ENCODE measurements at regions not wholly inside any gene's neighbourhood (a gene's known extent, or its start where the extent isn't known, plus 50 kb on each side); places are given as distances from the start of the nearest gene placed in this dataset.

DNA sequence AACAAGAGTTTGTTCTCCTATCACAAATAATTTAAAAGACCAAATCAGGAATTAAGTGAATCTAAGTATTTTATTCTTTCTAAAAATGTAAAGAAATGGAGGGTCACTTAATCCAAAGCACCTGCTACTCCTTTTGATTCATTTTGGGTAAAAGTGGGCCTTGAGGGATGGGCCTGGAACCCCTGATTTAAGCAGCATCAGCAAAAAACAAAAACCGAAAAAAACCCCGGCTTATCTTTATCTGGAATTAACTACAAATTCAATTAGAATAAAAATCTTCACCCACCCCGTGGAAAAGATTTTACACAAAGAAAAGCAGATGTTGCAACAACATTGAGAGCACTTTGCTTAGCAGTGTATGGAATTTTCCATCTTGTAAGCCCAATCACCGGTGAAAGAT is 1018.2 kb downstream of the MCTP2 start:
- H2BK15ac ChIP-seq (replicated peaks; ENCODE audit: low read depth), result no peak overlapping the region
- no CpG with 5 or more reads among the region's 4 CpGs for WGBS (ENCODE audit: extremely low coverage, insufficient coverage, low lambda C conversion rate)

GRCh38 chr15:95252404-95252803 is 1021.0 kb downstream of the MCTP2 start:
- no peak overlapping the region for H3K27ac ChIP-seq (ENCODE audit: low read depth, low read length)
- no peaks in the 10 kb centered on the region for H3K79me1 ChIP-seq (ENCODE audit: low read length)
- H3K18ac ChIP-seq (ENCODE audit: low read length), result no peak overlapping the region
- no peak overlapping the region for H2BK120ac ChIP-seq (ENCODE audit: low read depth, low read length)
- no peak overlapping the region for H4K5ac ChIP-seq (ENCODE audit: low read length)
- H3K27me3 ChIP-seq (ENCODE audit: insufficient read depth, low read length, poor library complexity), result no peaks in the 10 kb centered on the region
- H3K23ac ChIP-seq (ENCODE audit: low read length), result no peak overlapping the region
- H3K36me3 ChIP-seq (ENCODE audit: control insufficient read depth, insufficient read depth, low read length), result no peaks in the 10 kb centered on the region
- H3K79me2 ChIP-seq (ENCODE audit: control insufficient read depth, insufficient read depth, low read length), result no peaks in the 10 kb centered on the region
- no peak overlapping the region for H3K4me2 ChIP-seq (ENCODE audit: low read length)
- no CpG with 5 or more reads among the region's 1 CpG for WGBS (ENCODE audit: extremely low coverage, insufficient coverage, low lambda C conversion rate)
- no peak overlapping the region for H2BK15ac ChIP-seq (replicated peaks; ENCODE audit: low read depth)
- H3K56ac ChIP-seq (ENCODE audit: low read length), result no peak overlapping the region
- no peak overlapping the region for H2AK5ac ChIP-seq (ENCODE audit: low read length)
- no peak overlapping the region for H3K4ac ChIP-seq (ENCODE audit: low read depth, low read length)
- no peak for DNase-seq
- no peaks in the 10 kb centered on the region for H3K4me1 ChIP-seq (ENCODE audit: control insufficient read depth, low read depth, low read length)
- H2BK5ac ChIP-seq (ENCODE audit: low read length), result no peak overlapping the region
- H3K9ac ChIP-seq (ENCODE audit: low read length), result no peak overlapping the region
- H3K4me3 ChIP-seq (ENCODE audit: low read length), result no peak overlapping the region
- no peak overlapping the region for H4K8ac ChIP-seq (ENCODE audit: low read depth, low read length)

More for the DNA sequence above, 1018.2 kb downstream of the MCTP2 start:
- H3K27ac ChIP-seq (ENCODE audit: low read depth, low read length), result no peak overlapping the region
- H4K8ac ChIP-seq (ENCODE audit: low read depth, low read length), result no peak overlapping the region
- H3K23ac ChIP-seq (ENCODE audit: low read length), result no peak overlapping the region
- H3K27me3 ChIP-seq (ENCODE audit: insufficient read depth, low read length, poor library complexity), result no peaks in the 10 kb centered on the region
- no peaks in the 10 kb centered on the region for H3K79me1 ChIP-seq (ENCODE audit: low read length)
- H3K4me3 ChIP-seq (ENCODE audit: low read length), result no peak overlapping the region
- no peak overlapping the region for H3K18ac ChIP-seq (ENCODE audit: low read length)
- no peak overlapping the region for H2AK5ac ChIP-seq (ENCODE audit: low read length)
- no peak overlapping the region for H3K4me2 ChIP-seq (ENCODE audit: low read length)
- no peak overlapping the region for H3K4ac ChIP-seq (ENCODE audit: low read depth, low read length)
- H3K4me1 ChIP-seq (ENCODE audit: control insufficient read depth, low read depth, low read length), result no peaks in the 10 kb centered on the region
- no peak overlapping the region for H2BK120ac ChIP-seq (ENCODE audit: low read depth, low read length)
- no peak overlapping the region for H3K9ac ChIP-seq (ENCODE audit: low read length)
- no peaks in the 10 kb centered on the region for H3K36me3 ChIP-seq (ENCODE audit: control insufficient read depth, insufficient read depth, low read length)
- H3K79me2 ChIP-seq (ENCODE audit: control insufficient read depth, insufficient read depth, low read length), result no peaks in the 10 kb centered on the region
- H2BK5ac ChIP-seq (ENCODE audit: low read length), result no peak overlapping the region
- DNase-seq, result no peak
- no peak overlapping the region for H4K5ac ChIP-seq (ENCODE audit: low read length)
- no peak overlapping the region for H3K56ac ChIP-seq (ENCODE audit: low read length)

GRCh38 chr15:95254263-95254662 is 1022.9 kb downstream of the MCTP2 start:
- no peak overlapping the region for H2BK5ac ChIP-seq (ENCODE audit: low read length)
- no peak for DNase-seq
- H4K5ac ChIP-seq (ENCODE audit: low read length), result no peak overlapping the region
- no peak overlapping the region for H2AK5ac ChIP-seq (ENCODE audit: low read length)
- H3K18ac ChIP-seq (ENCODE audit: low read length), result no peak overlapping the region
- H3K4ac ChIP-seq (ENCODE audit: low read depth, low read length), result no peak overlapping the region
- H3K9ac ChIP-seq (ENCODE audit: low read length), result no peak overlapping the region
- H3K36me3 ChIP-seq (ENCODE audit: control insufficient read depth, insufficient read depth, low read length), result no peaks in the 10 kb centered on the region
- no peak overlapping the region for H3K23ac ChIP-seq (ENCODE audit: low read length)
- H3K79me1 ChIP-seq (ENCODE audit: low read length), result no peaks in the 10 kb centered on the region
- no peak overlapping the region for H3K4me2 ChIP-seq (ENCODE audit: low read length)
- no peak overlapping the region for H3K4me3 ChIP-seq (ENCODE audit: low read length)
- no CpG with 5 or more reads among the region's 3 CpGs for WGBS (ENCODE audit: extremely low coverage, insufficient coverage, low lambda C conversion rate)
- no peak overlapping the region for H3K27ac ChIP-seq (ENCODE audit: low read depth, low read length)
- H3K27me3 ChIP-seq (ENCODE audit: insufficient read depth, low read length, poor library complexity), result no peaks in the 10 kb centered on the region
- no peak overlapping the region for H2BK120ac ChIP-seq (ENCODE audit: low read depth, low read length)
- H2BK15ac ChIP-seq (replicated peaks; ENCODE audit: low read depth), result no peak overlapping the region
- no peaks in the 10 kb centered on the region for H3K79me2 ChIP-seq (ENCODE audit: control insufficient read depth, insufficient read depth, low read length)
- no peak overlapping the region for H3K56ac ChIP-seq (ENCODE audit: low read length)
- no peak overlapping the region for H4K8ac ChIP-seq (ENCODE audit: low read depth, low read length)
- H3K4me1 ChIP-seq (ENCODE audit: control insufficient read depth, low read depth, low read length), result no peaks in the 10 kb centered on the region

GRCh38 chr15:95259513-95259912 is 1028.2 kb downstream of the MCTP2 start:
- H3K18ac ChIP-seq (ENCODE audit: low read length), result no peak overlapping the region
- no peaks in the 10 kb centered on the region for H3K27me3 ChIP-seq (ENCODE audit: insufficient read depth, low read length, poor library complexity)
- no peak overlapping the region for H3K4me2 ChIP-seq (ENCODE audit: low read length)
- H4K5ac ChIP-seq (ENCODE audit: low read length), result no peak overlapping the region
- no peaks in the 10 kb centered on the region for H3K79me2 ChIP-seq (ENCODE audit: control insufficient read depth, insufficient read depth, low read length)
- peak; percentile 85 for DNase-seq
- no peaks in the 10 kb centered on the region for H3K79me1 ChIP-seq (ENCODE audit: low read length)
- peak overlapping the region; percentile 56 for H4K8ac ChIP-seq (ENCODE audit: low read depth, low read length)
- H2BK15ac ChIP-seq (replicated peaks; ENCODE audit: low read depth), result no peak overlapping the region
- no peak overlapping the region for H3K4me3 ChIP-seq (ENCODE audit: low read length)
- H3K36me3 ChIP-seq (ENCODE audit: control insufficient read depth, insufficient read depth, low read length), result no peaks in the 10 kb centered on the region
- H3K4me1 ChIP-seq (ENCODE audit: control insufficient read depth, low read depth, low read length), result peaks cover 7% of the 10 kb centered on the region
- no peak overlapping the region for H3K4ac ChIP-seq (ENCODE audit: low read depth, low read length)
- no CpG with 5 or more reads among the region's 6 CpGs for WGBS (ENCODE audit: extremely low coverage, insufficient coverage, low lambda C conversion rate)
- no peak overlapping the region for H2BK120ac ChIP-seq (ENCODE audit: low read depth, low read length)
- H3K56ac ChIP-seq (ENCODE audit: low read length), result no peak overlapping the region
- H2BK5ac ChIP-seq (ENCODE audit: low read length), result no peak overlapping the region
- H3K23ac ChIP-seq (ENCODE audit: low read length), result no peak overlapping the region
- no peak overlapping the region for H3K27ac ChIP-seq (ENCODE audit: low read depth, low read length)
- H2AK5ac ChIP-seq (ENCODE audit: low read length), result no peak overlapping the region
- H3K9ac ChIP-seq (ENCODE audit: low read length), result no peak overlapping the region

DNA sequence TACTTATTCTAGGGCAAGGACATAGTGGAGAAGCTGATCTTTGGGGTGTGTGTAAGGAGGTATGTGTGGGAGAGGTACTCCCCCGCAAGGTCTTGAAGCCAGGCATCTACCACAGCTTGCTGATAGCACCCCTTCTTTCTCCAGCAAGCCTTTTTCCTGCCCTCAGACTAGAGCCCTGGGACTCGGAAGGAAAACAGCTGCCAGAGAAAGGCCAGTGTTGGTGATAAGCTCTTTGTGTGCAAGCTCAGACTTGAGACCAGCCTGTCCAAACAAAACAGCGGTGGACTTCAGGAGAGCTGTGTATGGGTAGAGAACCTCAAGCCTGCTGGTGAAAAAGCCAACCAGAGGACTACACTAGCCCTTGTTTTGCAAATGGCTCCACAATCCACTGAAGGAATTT is 1028.6 kb downstream of the MCTP2 start:
- H3K18ac ChIP-seq (ENCODE audit: low read length), result no peak overlapping the region
- H4K5ac ChIP-seq (ENCODE audit: low read length), result no peak overlapping the region
- H3K79me2 ChIP-seq (ENCODE audit: control insufficient read depth, insufficient read depth, low read length), result no peaks in the 10 kb centered on the region
- no peak overlapping the region for H4K8ac ChIP-seq (ENCODE audit: low read depth, low read length)
- H2AK5ac ChIP-seq (ENCODE audit: low read length), result no peak overlapping the region
- peaks cover 7% of the 10 kb centered on the region for H3K4me1 ChIP-seq (ENCODE audit: control insufficient read depth, low read depth, low read length)
- H3K4me2 ChIP-seq (ENCODE audit: low read length), result no peak overlapping the region
- peak overlapping the region; percentile 71 for H2BK5ac ChIP-seq (ENCODE audit: low read length)
- H3K4me3 ChIP-seq (ENCODE audit: low read length), result no peak overlapping the region
- no peak overlapping the region for H3K4ac ChIP-seq (ENCODE audit: low read depth, low read length)
- H3K56ac ChIP-seq (ENCODE audit: low read length), result peak overlapping the region; percentile 68
- peak overlapping the region; percentile 14 for H3K9ac ChIP-seq (ENCODE audit: low read length)
- H2BK120ac ChIP-seq (ENCODE audit: low read depth, low read length), result no peak overlapping the region
- H3K79me1 ChIP-seq (ENCODE audit: low read length), result no peaks in the 10 kb centered on the region
- peak; percentile 41 for DNase-seq
- no peak overlapping the region for H2BK15ac ChIP-seq (replicated peaks; ENCODE audit: low read depth)
- no CpG with 5 or more reads among the region's 3 CpGs for WGBS (ENCODE audit: extremely low coverage, insufficient coverage, low lambda C conversion rate)
- H3K27me3 ChIP-seq (ENCODE audit: insufficient read depth, low read length, poor library complexity), result no peaks in the 10 kb centered on the region
- H3K23ac ChIP-seq (ENCODE audit: low read length), result no peak overlapping the region
- H3K27ac ChIP-seq (ENCODE audit: low read depth, low read length), result no peak overlapping the region
- no peaks in the 10 kb centered on the region for H3K36me3 ChIP-seq (ENCODE audit: control insufficient read depth, insufficient read depth, low read length)

GRCh38 chr15:95260856-95261255 is 1029.5 kb downstream of the MCTP2 start:
- no peak for DNase-seq
- Histone ChIP-seq H4K8ac (ENCODE audit: low read depth, low read length) (no peak overlapping the region), H3K9ac (ENCODE audit: low read length) (no peak overlapping the region), H3K23ac (ENCODE audit: low read length) (no peak overlapping the region), H3K27ac (ENCODE audit: low read depth, low read length) (no peak overlapping the region), H3K79me2 (ENCODE audit: control insufficient read depth, insufficient read depth, low read length) (no peaks in the 10 kb centered on the region), H3K79me1 (ENCODE audit: low read length) (no peaks in the 10 kb centered on the region), H3K36me3 (ENCODE audit: control insufficient read depth, insufficient read depth, low read length) (no peaks in the 10 kb centered on the region), H3K18ac (ENCODE audit: low read length) (no peak overlapping the region), H2BK120ac (ENCODE audit: low read depth, low read length) (no peak overlapping the region), H3K56ac (ENCODE audit: low read length) (no peak overlapping the region), H3K4me3 (ENCODE audit: low read length) (no peak overlapping the region), H3K4me2 (ENCODE audit: low read length) (no peak overlapping the region), H2BK5ac (ENCODE audit: low read length) (no peak overlapping the region), H2AK5ac (ENCODE audit: low read length) (no peak overlapping the region), H4K5ac (ENCODE audit: low read length) (no peak overlapping the region), H2BK15ac (replicated peaks; ENCODE audit: low read depth) (peak overlapping the region; percentile 19), H3K4me1 (ENCODE audit: control insufficient read depth, low read depth, low read length) (peaks cover 7% of the 10 kb centered on the region), H3K4ac (ENCODE audit: low read depth, low read length) (peak overlapping the region; percentile 36), H3K27me3 (ENCODE audit: insufficient read depth, low read length, poor library complexity) (no peaks in the 10 kb centered on the region)
- WGBS (ENCODE audit: extremely low coverage, insufficient coverage, low lambda C conversion rate), result no CpG with 5 or more reads among the region's 5 CpGs
